Right atrium auricular region (tissue), 2 donors: ENCODE measurements at regions not wholly inside any gene's neighbourhood (a gene's known extent, or its start where the extent isn't known, plus 50 kb on each side); places are given as distances from the start of the nearest gene placed in this dataset.

Experiments used
- DNase-seq: peaks from one replicate; pipeline ENCODE4 v3.0.0-alpha.2; 2019; ENCODE audit warnings: low spot score
- H3K27ac ChIP-seq, 2 donors: fragments of 200-600 bp; sonication (generic); 1 replicate in 1 of 2; 2 replicates in 1 of 2; pipeline ENCODE4 v1.5.1; 2016 to 2019
- H3K27me3 ChIP-seq, 2 donors: fragments of 200-600 bp; sonication (generic); one replicate each; pipeline versions ENCODE4 v1.5.1 to v1.6.0; 2017 to 2019
- H3K36me3 ChIP-seq: fragments of 200-600 bp; sonication (generic); one replicate; pipeline ENCODE4 v1.5.1; 2016
- H3K4me1 ChIP-seq, 2 donors: fragments of 200-600 bp; sonication (generic); one replicate each; pipeline versions ENCODE4 v1.5.1 to v1.6.0; 2017 to 2019
- H3K4me3 ChIP-seq, 2 donors: fragments of 200-600 bp; sonication (generic); 1 replicate in 1 of 2; 2 replicates in 1 of 2; pipeline ENCODE4 v1.5.1; 2017 to 2019; ENCODE audit warnings: mild to moderate bottlenecking in 1 of 2, moderate library complexity in 1 of 2
- H3K9me3 ChIP-seq, 2 donors: fragments of 200-600 bp; sonication (generic); one replicate each; pipeline ENCODE4 v1.5.1; 2019
- CTCF ChIP-seq, 2 donors: fragments of 200-600 bp; sonication (generic); IDR thresholded peaks; one replicate each; pipeline ENCODE4 v1.5.1; 2019; ENCODE audit warnings: antibody characterized with exemption in 2 of 2

GRCh38 chr3:181660337-181660736 is 51.4 kb upstream of the SOX2 start:
- no peak for TF ChIP-seq CTCF (IDR thresholded peaks at IDR 0.05)
- DNase-seq = no peak

GRCh38 chr3:181637456-181637855 is 74.3 kb upstream of the SOX2 start:
- TF ChIP-seq CTCF (IDR thresholded peaks at IDR 0.05) = no peak
- DNase-seq = no peak
- no peaks in the 10 kb centered on the region for H3K36me3 ChIP-seq
- no peaks in the 10 kb centered on the region for H3K9me3 ChIP-seq
- H3K27ac ChIP-seq = no peak overlapping the region
- H3K27me3 ChIP-seq = no peaks in the 10 kb centered on the region
- no peaks in the 10 kb centered on the region for H3K4me1 ChIP-seq
- H3K4me3 ChIP-seq = no peak overlapping the region

More at GRCh38 chr3:181660337-181660736, 51.4 kb upstream of the SOX2 start:
- H3K36me3 ChIP-seq = no peaks in the 10 kb centered on the region
- no peak overlapping the region for H3K4me3 ChIP-seq
- no peaks in the 10 kb centered on the region for H3K4me1 ChIP-seq
- H3K27me3 ChIP-seq = no peaks in the 10 kb centered on the region
- H3K9me3 ChIP-seq = no peaks in the 10 kb centered on the region
- H3K27ac ChIP-seq = no peak overlapping the region

- Histone ChIP-seq H3K27me3 (no peaks in the 10 kb centered on the region), H3K27ac (no peak overlapping the region), H3K9me3 (no peaks in the 10 kb centered on the region), H3K4me3 (no peak overlapping the region), H3K36me3 (no peaks in the 10 kb centered on the region), H3K4me1 (no peaks in the 10 kb centered on the region)
- TF ChIP-seq CTCF (IDR thresholded peaks at IDR 0.05) = no peak
- DNase-seq = no peak
Observed at GRCh38 chr3:181637056-181637455, 74.7 kb upstream of the SOX2 start.

- H3K9me3 ChIP-seq = no peaks in the 10 kb centered on the region
- no peak for DNase-seq
- no peaks in the 10 kb centered on the region for H3K4me1 ChIP-seq
- no peaks in the 10 kb centered on the region for H3K36me3 ChIP-seq
- H3K27me3 ChIP-seq = no peaks in the 10 kb centered on the region
- H3K27ac ChIP-seq = no peak overlapping the region
- TF ChIP-seq CTCF (IDR thresholded peaks at IDR 0.05) = no peak
- H3K4me3 ChIP-seq = no peak overlapping the region
Observed at GRCh38 chr3:181635141-181635540, 76.6 kb upstream of the SOX2 start.

GRCh38 chr3:181633556-181633955 is 78.2 kb upstream of the SOX2 start:
- no peaks in the 10 kb centered on the region for H3K9me3 ChIP-seq
- no peak for DNase-seq
- H3K27me3 ChIP-seq = no peaks in the 10 kb centered on the region
- H3K27ac ChIP-seq = no peak overlapping the region
- H3K36me3 ChIP-seq = no peaks in the 10 kb centered on the region
- H3K4me1 ChIP-seq = no peaks in the 10 kb centered on the region
- no peak overlapping the region for H3K4me3 ChIP-seq
- no peak for TF ChIP-seq CTCF (IDR thresholded peaks at IDR 0.05)

- no peak for DNase-seq
- no peaks in the 10 kb centered on the region for H3K4me1 ChIP-seq
- no peak for TF ChIP-seq CTCF (IDR thresholded peaks at IDR 0.05)
- peaks cover 0 to 5% of the 10 kb centered on the region in 2 donors for H3K27me3 ChIP-seq
- no peak overlapping the region for H3K27ac ChIP-seq
- H3K9me3 ChIP-seq = no peaks in the 10 kb centered on the region
- H3K36me3 ChIP-seq = no peaks in the 10 kb centered on the region
- no peak overlapping the region for H3K4me3 ChIP-seq
Observed at GRCh38 chr3:181631901-181632300, 79.8 kb upstream of the SOX2 start.
